Ovary (tissue), 3 donors: ENCODE measurements at regions not wholly inside any gene's neighbourhood (a gene's known extent, or its start where the extent isn't known, plus 50 kb on each side); places are given as distances from the start of the nearest gene placed in this dataset.

ENCODE experiments used
- CTCF ChIP-seq, 3 donors: fragments of 450-650 bp in 2 of 3; fragments of 200-600 bp in 1 of 3; IDR thresholded peaks; one replicate each; pipeline versions ENCODE4 v1.5.1 to v1.8.0; 2016 to 2022; ENCODE audit warnings: antibody characterized with exemption in 3 of 3, mild to moderate bottlenecking in 1 of 3
- POLR2A ChIP-seq: fragments of 450-650 bp; IDR thresholded peaks from one replicate; pipeline ENCODE4 v1.6.1; 2017; ENCODE audit warnings: antibody characterized with exemption, mild to moderate bottlenecking, moderate library complexity
- donor health status: DM: no; HTN: no; CAD: no.

- no peak for TF ChIP-seq CTCF (IDR thresholded peaks at IDR 0.05)
- TF ChIP-seq POLR2A: no peak
These were observed 206.8 kb upstream of the SLC24A2 start for GRCh38 chr9:19995619-19996018.
